ENCODE measurements at regions not wholly inside any gene's neighbourhood (a gene's known extent, or its start where the extent isn't known, plus 50 kb on each side); places are given as distances from the start of the nearest gene placed in this dataset.

GRCh38 chr10:10490581-10490980 lies 527.1 kb upstream of the CELF2 start:
- Histone ChIP-seq H3K9ac (ENCODE audit: low read length) (no peak overlapping the region), H3K36me3 (ENCODE audit: control insufficient read depth in 1 of 2, insufficient read depth in 2 of 2, low read length in 2 of 2) (no peaks in the 10 kb centered on the region), H2AFZ (ENCODE audit: low read depth, low read length, poor library complexity, severe bottlenecking) (no peak overlapping the region), H4K20me1 (ENCODE audit: insufficient read depth) (no peaks in the 10 kb centered on the region), H3K4me1 (ENCODE audit: control insufficient read depth in 1 of 2, insufficient read depth in 2 of 2, low read length in 2 of 2) (no peaks in the 10 kb centered on the region), H3K9me3 (ENCODE audit: control insufficient read depth in 1 of 2, insufficient read depth in 1 of 2, low read depth in 1 of 2, low read length in 2 of 2) (peaks cover 7 to 16% of the 10 kb centered on the region in 2 experiments; a peak in 2 of 4 replicates), H3K4me2 (ENCODE audit: low read length) (no peak overlapping the region), H3K27me3 (ENCODE audit: insufficient read depth, low read length) (no peaks in the 10 kb centered on the region), H3K79me2 (ENCODE audit: insufficient read depth, low read length) (no peaks in the 10 kb centered on the region), H3K4me3 (replicated peaks in 1 of 2; ENCODE audit: low read depth in 1 of 2, low read length in 2 of 2) (no peak overlapping the region), H3K9me2 (ENCODE audit: insufficient read depth) (no peaks in the 10 kb centered on the region), H3K27ac (ENCODE audit: low read depth, low read length) (no peak overlapping the region)
- ChIA-PET CTCF (no interaction called here), POLR2A (no interaction called here), RAD21 (ENCODE audit: low non-redundant PET in 1 of 2, low total read pairs in 2 of 2, uncharacterized antibody in 2 of 2, unreplicated experiment in 2 of 2) (no interaction called here)
- DNase-seq (ENCODE audit: low read depth, low spot score): no peak
- TF ChIP-seq, protein P1, sequence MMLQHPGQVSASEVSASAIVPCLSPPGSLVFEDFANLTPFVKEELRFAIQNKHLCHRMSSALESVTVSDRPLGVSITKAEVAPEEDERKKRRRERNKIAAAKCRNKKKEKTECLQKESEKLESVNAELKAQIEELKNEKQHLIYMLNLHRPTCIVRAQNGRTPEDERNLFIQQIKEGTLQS (IDR thresholded peaks at IDR 0.05): no peak
- intact Hi-C loops (cut with micrococcal nuclease): no loop called here
- no TSS peak for BruUV-seq (replicated peaks)
- no peak for ATAC-seq

DNA sequence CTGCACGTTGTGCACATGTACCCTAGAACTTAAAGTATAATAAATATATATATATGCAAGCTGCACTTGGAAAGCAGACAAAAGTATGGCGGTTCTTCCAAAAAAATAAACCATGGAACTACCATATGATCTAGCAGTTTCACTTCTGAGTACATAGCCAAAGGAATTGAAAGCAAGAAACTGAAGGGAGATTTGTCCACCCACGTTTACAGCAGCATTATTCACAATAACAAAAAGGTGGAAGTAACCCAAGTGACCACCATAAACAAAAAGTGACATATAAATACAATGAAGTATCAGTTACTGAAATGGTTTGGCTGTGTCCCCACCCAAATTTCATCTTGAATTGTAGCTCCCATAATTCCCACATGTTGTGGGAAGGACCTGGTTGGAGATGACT lies 525.3 kb upstream of the CELF2 start:
- CTCF ChIA-PET: no interaction called here

More for the DNA sequence above, 525.3 kb upstream of the CELF2 start:
- DNase-seq (ENCODE audit: low read depth, low spot score) (no peak), ATAC-seq (no peak)
- ChIA-PET POLR2A (no interaction called here), RAD21 (ENCODE audit: low non-redundant PET in 1 of 2, low total read pairs in 2 of 2, uncharacterized antibody in 2 of 2, unreplicated experiment in 2 of 2) (no interaction called here)
- Histone ChIP-seq H3K27me3 (ENCODE audit: insufficient read depth, low read length) (no peaks in the 10 kb centered on the region), H2AFZ (ENCODE audit: low read depth, low read length, poor library complexity, severe bottlenecking) (no peak overlapping the region), H3K79me2 (ENCODE audit: insufficient read depth, low read length) (no peaks in the 10 kb centered on the region), H3K4me3 (replicated peaks in 1 of 2; ENCODE audit: low read depth in 1 of 2, low read length in 2 of 2) (no peak overlapping the region), H3K4me1 (ENCODE audit: control insufficient read depth in 1 of 2, insufficient read depth in 2 of 2, low read length in 2 of 2) (no peaks in the 10 kb centered on the region), H3K36me3 (ENCODE audit: control insufficient read depth in 1 of 2, insufficient read depth in 2 of 2, low read length in 2 of 2) (no peaks in the 10 kb centered on the region), H3K9me2 (ENCODE audit: insufficient read depth) (no peaks in the 10 kb centered on the region), H3K27ac (ENCODE audit: low read depth, low read length) (no peak overlapping the region), H3K9me3 (ENCODE audit: control insufficient read depth in 1 of 2, insufficient read depth in 1 of 2, low read depth in 1 of 2, low read length in 2 of 2) (peaks cover 7 to 18% of the 10 kb centered on the region in 2 experiments; a peak in 2 of 4 replicates), H3K4me2 (ENCODE audit: low read length) (no peak overlapping the region), H3K9ac (ENCODE audit: low read length) (no peak overlapping the region), H4K20me1 (ENCODE audit: insufficient read depth) (no peaks in the 10 kb centered on the region)
- TF ChIP-seq, protein P1 (IDR thresholded peaks at IDR 0.05): no peak
- TF ChIP-seq EZH2phosphoT487 (IDR thresholded peaks at IDR 0.05; ENCODE audit: borderline replicate concordance) (no peak), CEBPB (IDR thresholded peaks at IDR 0.05; ENCODE audit: low read depth) (no peak), POLR2A (IDR thresholded peaks at IDR 0.05; ENCODE audit: borderline replicate concordance, extremely low read depth, insufficient read depth, insufficient read length) (no peak), YY1 (IDR thresholded peaks at IDR 0.05; ENCODE audit: extremely low read depth, insufficient replicate concordance, low read depth, low read length) (no peak), FOSL1 (IDR thresholded peaks at IDR 0.05; ENCODE audit: low read depth) (no peak), ZNF274 (IDR thresholded peaks at IDR 0.05; ENCODE audit: low read depth, low read length) (no peak), ZBTB33 (IDR thresholded peaks at IDR 0.05; ENCODE audit: extremely low read depth, insufficient replicate concordance, low read length) (no peak), POLR2AphosphoS5 (IDR thresholded peaks at IDR 0.05; ENCODE audit: low read depth, low read length) (no peak), ELF1 (IDR thresholded peaks at IDR 0.05; ENCODE audit: borderline replicate concordance, low read depth) (no peak), JUND (IDR thresholded peaks at IDR 0.05) (no peak), SRF (IDR thresholded peaks at IDR 0.05; ENCODE audit: low read depth) (no peak), ZFX (IDR thresholded peaks at IDR 0.05) (no peak), SP1 (IDR thresholded peaks at IDR 0.05; ENCODE audit: low read depth) (no peak), SIN3A (IDR thresholded peaks at IDR 0.05; ENCODE audit: low read depth) (no peak), EZH2 (IDR thresholded peaks at IDR 0.05) (no peak), RAD21 (IDR thresholded peaks at IDR 0.05; ENCODE audit: low read depth) (no peak)
- TF ChIP-seq, protein P2, sequence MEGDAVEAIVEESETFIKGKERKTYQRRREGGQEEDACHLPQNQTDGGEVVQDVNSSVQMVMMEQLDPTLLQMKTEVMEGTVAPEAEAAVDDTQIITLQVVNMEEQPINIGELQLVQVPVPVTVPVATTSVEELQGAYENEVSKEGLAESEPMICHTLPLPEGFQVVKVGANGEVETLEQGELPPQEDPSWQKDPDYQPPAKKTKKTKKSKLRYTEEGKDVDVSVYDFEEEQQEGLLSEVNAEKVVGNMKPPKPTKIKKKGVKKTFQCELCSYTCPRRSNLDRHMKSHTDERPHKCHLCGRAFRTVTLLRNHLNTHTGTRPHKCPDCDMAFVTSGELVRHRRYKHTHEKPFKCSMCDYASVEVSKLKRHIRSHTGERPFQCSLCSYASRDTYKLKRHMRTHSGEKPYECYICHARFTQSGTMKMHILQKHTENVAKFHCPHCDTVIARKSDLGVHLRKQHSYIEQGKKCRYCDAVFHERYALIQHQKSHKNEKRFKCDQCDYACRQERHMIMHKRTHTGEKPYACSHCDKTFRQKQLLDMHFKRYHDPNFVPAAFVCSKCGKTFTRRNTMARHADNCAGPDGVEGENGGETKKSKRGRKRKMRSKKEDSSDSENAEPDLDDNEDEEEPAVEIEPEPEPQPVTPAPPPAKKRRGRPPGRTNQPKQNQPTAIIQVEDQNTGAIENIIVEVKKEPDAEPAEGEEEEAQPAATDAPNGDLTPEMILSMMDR (IDR thresholded peaks at IDR 0.05 in 2 of 3, conservative IDR thresholded peaks at IDR 0.05 in 1 of 3; ENCODE audit: borderline replicate concordance in 1 of 3, insufficient read depth in 1 of 3, low read depth in 2 of 3, low read length in 2 of 3): no peak
- TF ChIP-seq, protein P3, sequence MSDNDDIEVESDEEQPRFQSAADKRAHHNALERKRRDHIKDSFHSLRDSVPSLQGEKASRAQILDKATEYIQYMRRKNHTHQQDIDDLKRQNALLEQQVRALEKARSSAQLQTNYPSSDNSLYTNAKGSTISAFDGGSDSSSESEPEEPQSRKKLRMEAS (IDR thresholded peaks at IDR 0.05): no peak
- BruUV-seq (replicated peaks): no TSS peak
- intact Hi-C loops (cut with micrococcal nuclease): no loop called here

Measured in HCT116 (cell line).